Immature natural killer cell (primary cell): ENCODE measurements at regions not wholly inside any gene's neighbourhood (a gene's known extent, or its start where the extent isn't known, plus 50 kb on each side); places are given as distances from the start of the nearest gene placed in this dataset.

ENCODE experiments used
- DNase-seq, 3 donors: peaks; one replicate each; pipeline ENCODE4 v3.0.0; 2022; ENCODE audit warnings: mixed read lengths in 1 of 3
- H3K27ac Mint-ChIP-seq, 6 donors: one replicate each; pipeline ENCODE4 v1.8.0; 2020; ENCODE audit warnings: mixed read lengths in 6 of 6, mild to moderate bottlenecking in 5 of 6, inconsistent platforms in 4 of 6, moderate library complexity in 3 of 6
- H3K27me3 Mint-ChIP-seq, 3 donors: one replicate each; pipeline ENCODE4 v1.8.0; 2020 to 2021; ENCODE audit warnings: low read depth in 3 of 3, mild to moderate bottlenecking in 3 of 3, mixed read lengths in 3 of 3, moderate library complexity in 3 of 3, inconsistent platforms in 1 of 3
- H3K36me3 Mint-ChIP-seq, 3 donors: one replicate each; pipeline ENCODE4 v1.8.0; 2020; ENCODE audit warnings: mixed read lengths in 3 of 3, inconsistent platforms in 2 of 3, mild to moderate bottlenecking in 2 of 3
- H3K4me1 Mint-ChIP-seq, 2 donors: one replicate each; pipeline ENCODE4 v1.8.0; 2020; ENCODE audit warnings: inconsistent platforms in 2 of 2, mild to moderate bottlenecking in 2 of 2, mixed read lengths in 2 of 2, moderate library complexity in 1 of 2
- H3K4me3 Mint-ChIP-seq, 5 donors: one replicate each; pipeline ENCODE4 v1.8.0; 2020; ENCODE audit warnings: mild to moderate bottlenecking in 5 of 5, mixed read lengths in 5 of 5, inconsistent platforms in 3 of 5, moderate library complexity in 3 of 5
- H3K9me3 Mint-ChIP-seq, 6 donors: one replicate each; pipeline ENCODE4 v1.8.0; 2020; ENCODE audit warnings: mild to moderate bottlenecking in 6 of 6, mixed read lengths in 6 of 6, inconsistent platforms in 4 of 6, moderate library complexity in 3 of 6

DNA sequence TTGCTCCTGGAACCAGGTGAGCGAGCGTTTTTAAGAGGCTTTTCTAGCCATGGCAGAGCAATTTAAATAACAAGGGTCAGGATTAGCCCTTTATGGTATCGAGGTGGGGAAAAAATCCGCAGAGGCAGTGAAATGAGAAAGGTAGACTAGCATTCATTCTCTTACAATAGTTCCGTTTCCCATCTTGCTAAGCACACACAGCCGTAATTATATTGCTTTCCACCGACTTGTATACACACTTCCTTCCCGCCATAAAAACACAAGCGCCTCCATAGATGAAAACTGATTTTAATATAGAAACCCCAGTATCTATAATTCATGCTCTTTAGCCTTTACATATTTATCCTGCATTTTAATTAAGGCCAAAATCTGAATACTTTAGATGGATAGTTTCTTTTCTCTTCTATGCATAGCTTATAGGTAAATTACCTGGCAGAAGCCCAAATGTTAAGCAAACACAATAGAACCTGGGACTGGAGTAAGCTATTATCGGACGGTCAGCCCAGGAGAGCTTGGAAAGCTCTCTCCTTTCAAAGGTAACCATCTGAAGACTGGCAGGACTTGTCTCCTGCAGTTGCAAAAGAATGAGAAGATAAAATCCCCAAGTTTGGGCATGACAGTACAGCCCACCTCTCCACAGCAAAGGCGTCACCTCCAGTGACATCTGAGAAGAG lies 90.9 kb upstream of the MC3R start:
- Mint-ChIP-seq H3K9me3 (peaks cover 0 to 11% (median 0%) of the 10 kb centered on the region in 6 donors), H3K4me3 (no peak overlapping the region), H3K27ac (no peak overlapping the region), H3K4me1 (no peaks in the 10 kb centered on the region), H3K36me3 (no peaks in the 10 kb centered on the region), H3K27me3 (peaks cover 2 to 5% (median 3%) of the 10 kb centered on the region in 3 donors)
- DNase-seq, result no peak

DNA sequence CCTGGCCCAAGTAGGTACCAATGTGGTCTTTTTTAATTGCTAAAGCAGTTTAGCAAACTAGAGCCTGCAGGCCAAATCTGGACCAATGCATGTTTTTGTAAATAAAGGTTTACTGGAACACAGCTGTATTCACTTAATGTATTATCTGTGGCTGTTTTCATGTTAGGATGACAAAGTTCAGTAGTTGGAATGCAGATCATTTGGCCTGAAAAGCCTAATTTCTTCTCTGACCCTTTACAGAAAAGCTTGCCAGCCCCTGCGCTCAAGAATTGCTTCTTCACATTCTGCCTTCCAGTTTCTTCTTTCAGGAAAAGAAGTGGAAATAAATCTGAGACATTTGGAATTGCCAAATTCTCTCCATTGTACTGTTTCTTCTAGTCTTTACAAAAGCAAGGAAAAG lies 90.0 kb upstream of the MC3R start:
- Mint-ChIP-seq H3K4me1 (no peaks in the 10 kb centered on the region), H3K36me3 (no peaks in the 10 kb centered on the region), H3K9me3 (peaks cover 0 to 11% (median 0%) of the 10 kb centered on the region in 6 donors), H3K4me3 (no peak overlapping the region), H3K27ac (no peak overlapping the region), H3K27me3 (peaks cover 2 to 5% (median 3%) of the 10 kb centered on the region in 3 donors)
- no peak for DNase-seq

- H3K9me3 Mint-ChIP-seq, result peaks cover 0 to 11% (median 0%) of the 10 kb centered on the region in 6 donors
- H3K27me3 Mint-ChIP-seq, result peaks cover 2 to 5% (median 3%) of the 10 kb centered on the region in 3 donors
- no peaks in the 10 kb centered on the region for H3K36me3 Mint-ChIP-seq
- no peaks in the 10 kb centered on the region for H3K4me1 Mint-ChIP-seq
- no peak overlapping the region for H3K27ac Mint-ChIP-seq
- no peak overlapping the region for H3K4me3 Mint-ChIP-seq
- DNase-seq, result no peak
Observed at GRCh38 chr20:56160956-56161355, 87.6 kb upstream of the MC3R start.

DNA sequence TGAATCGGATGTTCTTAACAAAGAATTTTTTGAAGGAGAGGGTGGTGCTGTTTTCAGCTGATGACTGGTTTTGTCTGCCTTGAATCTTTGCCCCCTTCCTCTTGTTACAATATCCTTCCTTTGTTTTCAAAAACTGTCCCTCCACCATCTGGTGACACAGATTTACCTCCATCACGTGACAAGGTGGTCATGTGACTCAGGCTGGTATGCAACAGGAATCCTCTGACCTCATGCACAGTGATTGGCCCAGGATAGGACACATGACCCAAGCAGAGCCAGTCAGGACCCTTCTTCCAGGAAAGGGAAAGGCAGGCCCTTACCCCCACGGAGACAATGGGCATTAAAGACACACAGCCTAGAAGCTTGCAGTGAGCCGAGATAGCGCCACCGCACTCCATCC lies 84.7 kb upstream of the MC3R start:
- H3K9me3 Mint-ChIP-seq, result peaks cover 0 to 6% (median 0%) of the 10 kb centered on the region in 6 donors
- no peak overlapping the region for H3K4me3 Mint-ChIP-seq
- H3K27me3 Mint-ChIP-seq, result peaks cover 2 to 5% (median 3%) of the 10 kb centered on the region in 3 donors
- no peaks in the 10 kb centered on the region for H3K4me1 Mint-ChIP-seq
- no peak overlapping the region for H3K27ac Mint-ChIP-seq
- no peaks in the 10 kb centered on the region for H3K36me3 Mint-ChIP-seq
- DNase-seq, result no peak

GRCh38 chr20:56166781-56167465 lies 81.6 kb upstream of the MC3R start:
- Mint-ChIP-seq H3K4me3 (no peak overlapping the region), H3K4me1 (no peaks in the 10 kb centered on the region), H3K36me3 (no peaks in the 10 kb centered on the region), H3K27me3 (peaks cover 0 to 3% (median 2%) of the 10 kb centered on the region in 3 donors), H3K9me3 (peaks cover 0 to 2% (median 0%) of the 10 kb centered on the region in 6 donors), H3K27ac (no peak overlapping the region)
- no peak for DNase-seq

- Mint-ChIP-seq H3K9me3 (no peaks in the 10 kb centered on the region), H3K4me1 (no peaks in the 10 kb centered on the region), H3K27ac (no peak overlapping the region)
Observed at GRCh38 chr20:56171087-56172012, 77.2 kb upstream of the MC3R start.

DNA sequence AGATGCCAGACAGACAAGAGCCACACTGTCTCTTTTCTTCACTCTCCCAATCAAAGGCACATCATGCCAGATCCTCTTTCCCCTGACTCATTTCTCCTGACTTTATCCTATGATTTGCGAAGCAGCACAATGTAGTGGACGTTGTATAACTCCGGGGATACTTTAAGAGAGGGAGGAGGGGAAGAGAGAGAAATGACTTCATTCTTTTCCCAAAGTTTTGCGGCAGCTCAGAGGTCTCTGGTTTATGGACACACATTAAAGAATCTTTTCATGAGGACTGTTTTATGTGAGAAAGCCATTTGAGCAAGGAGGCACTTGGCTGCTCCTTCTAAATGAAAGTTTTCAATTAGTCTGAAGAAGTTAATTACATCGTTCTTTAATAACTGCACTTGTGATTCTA lies 75.1 kb upstream of the MC3R start:
- Mint-ChIP-seq H3K27ac (no peak overlapping the region), H3K4me3 (no peak overlapping the region), H3K27me3 (peaks cover 0 to 6% (median 0%) of the 10 kb centered on the region in 3 donors), H3K4me1 (no peaks in the 10 kb centered on the region), H3K9me3 (no peaks in the 10 kb centered on the region), H3K36me3 (no peaks in the 10 kb centered on the region)
- no peak for DNase-seq

More at GRCh38 chr20:56171087-56172012, 77.2 kb upstream of the MC3R start:
- no peak for DNase-seq
- Mint-ChIP-seq H3K4me3 (no peak overlapping the region), H3K27me3 (peaks cover 0 to 3% (median 0%) of the 10 kb centered on the region in 3 donors), H3K36me3 (no peaks in the 10 kb centered on the region)

- H3K9me3 Mint-ChIP-seq, result no peaks in the 10 kb centered on the region
- no peak for DNase-seq
- no peaks in the 10 kb centered on the region for H3K4me1 Mint-ChIP-seq
- no peak overlapping the region for H3K27ac Mint-ChIP-seq
- H3K4me3 Mint-ChIP-seq, result no peak overlapping the region
- peaks cover 0 to 8% (median 0%) of the 10 kb centered on the region in 3 donors for H3K27me3 Mint-ChIP-seq
- no peaks in the 10 kb centered on the region for H3K36me3 Mint-ChIP-seq
Observed at GRCh38 chr20:56174416-56174815, 74.1 kb upstream of the MC3R start.

- Mint-ChIP-seq H3K4me1 (no peaks in the 10 kb centered on the region), H3K9me3 (no peaks in the 10 kb centered on the region), H3K36me3 (no peaks in the 10 kb centered on the region), H3K27me3 (peaks cover 0 to 6% (median 1%) of the 10 kb centered on the region in 3 donors), H3K27ac (no peak overlapping the region), H3K4me3 (no peak overlapping the region)
- DNase-seq, result no peak
Observed at GRCh38 chr20:56175884-56176283, 72.6 kb upstream of the MC3R start.

- peaks cover 0 to 8% (median 7%) of the 10 kb centered on the region in 3 donors for H3K27me3 Mint-ChIP-seq
- H3K4me1 Mint-ChIP-seq, result no peaks in the 10 kb centered on the region
- DNase-seq, result no peak
- no peak overlapping the region for H3K4me3 Mint-ChIP-seq
- no peaks in the 10 kb centered on the region for H3K36me3 Mint-ChIP-seq
- no peak overlapping the region for H3K27ac Mint-ChIP-seq
- no peaks in the 10 kb centered on the region for H3K9me3 Mint-ChIP-seq
Observed at GRCh38 chr20:56178219-56178618, 70.3 kb upstream of the MC3R start.

DNA sequence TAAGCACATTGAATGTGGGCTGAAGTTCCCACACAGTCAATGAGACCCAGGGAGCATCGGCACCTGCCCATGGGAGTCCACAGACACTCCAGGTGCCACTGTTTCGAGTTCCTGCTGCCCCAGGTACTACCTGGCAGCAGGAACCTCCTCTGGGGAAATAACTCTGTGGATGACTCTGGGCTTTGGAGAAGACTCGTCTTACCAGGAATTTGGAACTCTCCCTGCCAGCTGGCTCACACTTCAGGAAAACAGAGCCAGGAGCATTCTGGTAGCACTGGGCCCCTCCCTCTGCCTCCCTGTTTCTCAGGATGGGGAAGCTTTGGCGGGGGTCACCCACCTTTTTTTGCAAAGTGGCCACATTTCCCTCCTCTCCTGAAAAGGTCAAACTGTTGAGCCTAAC lies 69.5 kb upstream of the MC3R start:
- Mint-ChIP-seq H3K4me3 (no peak overlapping the region), H3K27me3 (peaks cover 0 to 8% (median 7%) of the 10 kb centered on the region in 3 donors), H3K9me3 (no peaks in the 10 kb centered on the region), H3K36me3 (no peaks in the 10 kb centered on the region), H3K27ac (no peak overlapping the region), H3K4me1 (no peaks in the 10 kb centered on the region)
- no peak for DNase-seq

GRCh38 chr20:56181583-56181982 lies 66.9 kb upstream of the MC3R start:
- Mint-ChIP-seq H3K9me3 (no peaks in the 10 kb centered on the region), H3K4me3 (no peak overlapping the region), H3K4me1 (no peaks in the 10 kb centered on the region), H3K27me3 (peaks cover 0 to 8% (median 7%) of the 10 kb centered on the region in 3 donors), H3K36me3 (no peaks in the 10 kb centered on the region), H3K27ac (no peak overlapping the region)
- DNase-seq, result no peak

GRCh38 chr20:56187534-56188165 lies 60.9 kb upstream of the MC3R start:
- no peak overlapping the region for H3K27ac Mint-ChIP-seq
- no peaks in the 10 kb centered on the region for H3K36me3 Mint-ChIP-seq
- no peaks in the 10 kb centered on the region for H3K9me3 Mint-ChIP-seq
- no peak overlapping the region for H3K4me3 Mint-ChIP-seq
- H3K4me1 Mint-ChIP-seq, result no peaks in the 10 kb centered on the region
- peaks cover 0 to 5% (median 0%) of the 10 kb centered on the region in 3 donors for H3K27me3 Mint-ChIP-seq
- DNase-seq, result no peak
